IMR-90 (cell line): ENCODE measurements at regions not wholly inside any gene's neighbourhood (a gene's known extent, or its start where the extent isn't known, plus 50 kb on each side); places are given as distances from the start of the nearest gene placed in this dataset.

ENCODE experiments used
- ATAC-seq: fragments of 200-7000 bp; cut with Tn5 transposase; 2 replicates; pipeline ENCODE4 v1.9.1; 2020; ENCODE audit warnings: low read depth, mild to moderate bottlenecking, moderate library complexity
- BruUV-seq: library from RNA; stranded (reverse); fragments of 400-500 nt; replicated peaks from 2 replicates; lab custom pipeline; 2021; lab: Mats Ljungman, UMichigan
- CTCF ChIA-PET: fragments of 300-600 bp; formaldehyde crosslinking; extraction: SDS; loops from one replicate; lab custom pipeline; 2021; ENCODE audit warnings: antibody characterized with exemption; lab: Yijun Ruan, JAX
- POLR2A ChIA-PET: fragments of 300-600 bp; sonication (Branson Sonifier 250); formaldehyde crosslinking; loops from one replicate; lab custom pipeline; 2022; ENCODE audit warnings: antibody characterized with exemption; ENCODE audit not compliant: unreplicated experiment; lab: Charles Lee
- DNase-seq: peaks from one replicate; pipeline ENCODE4 v3.0.0; 2013
- H2AFZ ChIP-seq: replicated peaks from 2 replicates; pipeline ENCODE3; 2013; ENCODE audit warnings: low read length, mild to moderate bottlenecking; ENCODE audit not compliant: poor library complexity
- H2AK5ac ChIP-seq: 2 replicates; pipeline ENCODE4 v1.6.1; 2013; ENCODE audit warnings: low read depth, low read length, inconsistent platforms
- H2AK9ac ChIP-seq: replicated peaks from 2 replicates; pipeline ENCODE3; 2013; ENCODE audit warnings: mild to moderate bottlenecking, low read depth, low read length, moderate library complexity; ENCODE audit not compliant: poor library complexity
- H2BK120ac ChIP-seq: 2 replicates; pipeline ENCODE4 v1.6.1; 2013; ENCODE audit warnings: low read depth, low read length, inconsistent platforms
- H2BK15ac ChIP-seq: 3 replicates; pipeline ENCODE4 v1.6.1; 2013; ENCODE audit warnings: low read depth, low read length, inconsistent platforms
- H2BK20ac ChIP-seq: 2 replicates; pipeline ENCODE4 v1.6.1; 2013; ENCODE audit warnings: low read depth, mild to moderate bottlenecking, inconsistent platforms, low read length, moderate library complexity
- H2BK5ac ChIP-seq: 2 replicates; pipeline ENCODE4 v1.6.1; 2013; ENCODE audit warnings: mild to moderate bottlenecking, low read depth, low read length, inconsistent platforms; ENCODE audit not compliant: poor library complexity, severe bottlenecking
- H3K14ac ChIP-seq: replicated peaks from 2 replicates; pipeline ENCODE4 v1.6.1; 2013; ENCODE audit warnings: low read depth, low read length, inconsistent platforms
- H3K18ac ChIP-seq: 2 replicates; pipeline ENCODE4 v1.6.1; 2013; ENCODE audit warnings: low read depth, low read length, control low read depth
- H3K23ac ChIP-seq: 2 replicates; pipeline ENCODE4 v1.6.1; 2013; ENCODE audit warnings: low read depth, low read length, inconsistent platforms
- H3K27ac ChIP-seq: 2 replicates; pipeline ENCODE4 v1.5.1; 2013; ENCODE audit warnings: mild to moderate bottlenecking, control low read depth, low read length; ENCODE audit not compliant: insufficient read depth
- H3K27me3 ChIP-seq: 2 replicates; pipeline ENCODE4 v1.6.1; 2013; ENCODE audit warnings: low read length; ENCODE audit not compliant: control insufficient read depth, insufficient read depth
- H3K36me3 ChIP-seq: 2 replicates; pipeline ENCODE4 v1.6.1; 2013; ENCODE audit warnings: low read length, mixed read lengths; ENCODE audit not compliant: control insufficient read depth, insufficient read depth
- H3K4ac ChIP-seq: 2 replicates; pipeline ENCODE4 v1.6.1; 2013; ENCODE audit warnings: low read depth, low read length, inconsistent platforms
- H3K4me1 ChIP-seq: 2 replicates; pipeline ENCODE4 v1.6.1; 2013; ENCODE audit warnings: low read length, mixed read lengths; ENCODE audit not compliant: control insufficient read depth, insufficient read depth
- H3K4me2 ChIP-seq: 2 replicates; pipeline ENCODE4 v1.6.1; 2013; ENCODE audit warnings: low read depth, mild to moderate bottlenecking, control low read depth, low read length, moderate library complexity
- H3K4me3 ChIP-seq: 2 replicates; pipeline ENCODE4 v1.5.1; 2013; ENCODE audit warnings: low read depth, mild to moderate bottlenecking, control low read depth, low read length, moderate library complexity; ENCODE audit not compliant: insufficient read depth
- H3K56ac ChIP-seq: 2 replicates; pipeline ENCODE4 v1.6.1; 2013; ENCODE audit warnings: low read length, inconsistent platforms; ENCODE audit not compliant: insufficient read depth; ENCODE audit errors: extremely low read depth
- H3K79me1 ChIP-seq, 2 experiments: 2 replicates each; pipeline ENCODE4 v1.6.1; 2013; ENCODE audit warnings: low read length in 2 of 2, inconsistent platforms in 1 of 2, low read depth in 1 of 2
- H3K9ac ChIP-seq: 2 replicates; pipeline ENCODE4 v1.6.1; 2013; ENCODE audit warnings: low read depth, low read length, control low read depth
- H3K9me1 ChIP-seq: 2 replicates; pipeline ENCODE4 v1.6.1; 2013; ENCODE audit warnings: low read length, inconsistent platforms; ENCODE audit not compliant: insufficient read depth
- H3K9me3 ChIP-seq: 2 replicates; pipeline ENCODE4 v1.6.1; 2013; ENCODE audit warnings: low read length; ENCODE audit not compliant: control insufficient read depth, insufficient read depth
- H4K20me1 ChIP-seq: 2 replicates; pipeline ENCODE4 v1.6.1; 2013; ENCODE audit warnings: low read length, inconsistent platforms; ENCODE audit not compliant: insufficient read depth
- H4K5ac ChIP-seq: 2 replicates; pipeline ENCODE4 v1.6.1; 2013; ENCODE audit warnings: mild to moderate bottlenecking, low read depth, low read length, control low read depth
- H4K8ac ChIP-seq, 2 experiments: 2 replicates each; pipeline ENCODE4 v1.6.1; 2013; ENCODE audit warnings: low read depth in 2 of 2, low read length in 2 of 2, control low read depth in 1 of 2, inconsistent platforms in 1 of 2
- H4K91ac ChIP-seq: 2 replicates; pipeline ENCODE4 v1.6.1; 2013; ENCODE audit warnings: low read depth, low read length, inconsistent platforms; ENCODE audit not compliant: insufficient read depth
- MAFK ChIP-seq: IDR thresholded peaks from 2 replicates; pipeline ENCODE4 v1.6.1; 2012; ENCODE audit warnings: low read depth, low read length, improper control_type of control experiment
- POLR2A ChIP-seq: IDR thresholded peaks from 2 replicates; pipeline ENCODE4 v1.6.1; 2012; ENCODE audit warnings: mild to moderate bottlenecking, low read depth, low read length
- WGBS, 2 experiments: methylation state at CpG; one replicate each; pipeline versions ENCODE4 v1.1.5 to v1.1.7; 2013; ENCODE audit warnings: missing lambda C conversion rate in 2 of 2; ENCODE audit not compliant: insufficient read length in 1 of 2; ENCODE audit errors: extremely low coverage in 2 of 2; 5-methylcytosine and 5-hydroxymethylcytosine counted together
- dilution Hi-C: fragments of 300-500 bp; cut with HindIII; formaldehyde crosslinking; loops from one replicate; pipeline ENCODE4 v1.14.3; 2018; ENCODE audit warnings: low sequenced_read_pairs; ENCODE audit not compliant: unreplicated experiment
- in situ Hi-C: fragments of 300-500 bp; cut with MboI; formaldehyde crosslinking; loops from 3 replicates; pipeline ENCODE4 v1.14.3; 2019; ENCODE audit warnings: low sequenced_read_pairs, inconsistent platforms, mixed read lengths
- intact Hi-C: fragments of 100-400 bp; cut with micrococcal nuclease; formaldehyde crosslinking; loops from 2 replicates; pipeline ENCODE4 v1.10.0; 2022

DNA sequence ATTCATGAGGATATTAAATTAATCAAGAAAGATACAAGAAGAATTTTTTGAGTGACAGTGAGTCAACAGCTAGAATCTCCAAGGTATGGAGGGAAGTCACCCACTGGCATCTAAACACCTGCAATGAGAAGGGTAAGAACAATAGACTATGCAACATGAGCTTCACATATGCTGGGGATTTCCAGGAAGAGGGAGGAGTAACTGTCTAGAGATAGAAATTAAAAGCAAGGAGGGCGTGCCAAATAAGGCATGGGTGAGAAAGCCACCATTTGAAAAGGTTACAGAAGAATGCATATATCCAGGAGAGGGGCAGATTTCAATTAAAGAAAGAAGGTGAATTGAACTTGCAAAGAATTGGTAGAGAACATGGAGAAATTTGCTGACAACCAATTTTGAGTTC lies 365.7 kb downstream of the GPR37 start:
- Histone ChIP-seq H3K14ac (no peak overlapping the region), H3K4ac (no peak overlapping the region), H3K79me1 (no peaks in the 10 kb centered on the region), H2AFZ (no peak overlapping the region), H2BK15ac (no peak overlapping the region), H3K36me3 (no peaks in the 10 kb centered on the region), H3K27me3 (no peaks in the 10 kb centered on the region), H4K5ac (no peak overlapping the region), H4K8ac (no peak overlapping the region), H2BK20ac (no peak overlapping the region), H4K91ac (no peak overlapping the region), H3K4me3 (no peak overlapping the region), H2AK5ac (no peak overlapping the region), H2BK120ac (no peak overlapping the region), H3K9ac (no peak overlapping the region), H3K56ac (no peak overlapping the region), H3K4me2 (no peak overlapping the region), H2AK9ac (no peak overlapping the region), H3K9me3 (no peaks in the 10 kb centered on the region), H3K27ac (no peak overlapping the region), H2BK5ac (no peak overlapping the region), H3K9me1 (no peaks in the 10 kb centered on the region), H3K4me1 (no peaks in the 10 kb centered on the region), H3K18ac (no peak overlapping the region), H4K20me1 (no peaks in the 10 kb centered on the region), H3K23ac (no peak overlapping the region)
- intact Hi-C loops (no loop called here), dilution Hi-C loops (no loop called here), in situ Hi-C loops (no loop called here)
- POLR2A ChIA-PET = no interaction called here
- CTCF ChIA-PET = no interaction called here
- TF ChIP-seq MAFK (peak; percentile 27; the same call in 1 of the 2 replicates), POLR2A (no peak)
- DNase-seq = no peak
- WGBS, 2 experiments = 83% methylated on average over 1 of the region's 1 CpG; no CpG with 5 or more reads in 1 of the 2 experiments
- no TSS peak for BruUV-seq
- ATAC-seq = no peak
